ENCODE measurements at regions not wholly inside any gene's neighbourhood (a gene's known extent, or its start where the extent isn't known, plus 50 kb on each side); places are given as distances from the start of the nearest gene placed in this dataset.
"Not testable (repeated sequence)": the region's sequence is repeated elsewhere in the genome, so short reads cannot be mapped to it uniquely, and the experiment has no call there.

GRCh38 chr11:23764286-23764685 is 732.6 kb upstream of the LUZP2 start:
- DNase-seq (ENCODE audit: low spot score), result no peak

- no peak for DNase-seq (ENCODE audit: low spot score)
Observed at GRCh38 chr11:23765682-23766252, 731.1 kb upstream of the LUZP2 start.

GRCh38 chr11:23767576-23767975 is 729.3 kb upstream of the LUZP2 start:
- DNase-seq (ENCODE audit: low spot score), result no peak

- DNase-seq (ENCODE audit: low spot score), result no peak
Observed at GRCh38 chr11:23769214-23769613, 727.6 kb upstream of the LUZP2 start.

- no peak for DNase-seq (ENCODE audit: low spot score)
Observed at GRCh38 chr11:23772081-23772480, 724.8 kb upstream of the LUZP2 start.

GRCh38 chr11:23778971-23779370 is 717.9 kb upstream of the LUZP2 start:
- no peak for DNase-seq (ENCODE audit: low spot score)

GRCh38 chr11:23780231-23780630 is 716.6 kb upstream of the LUZP2 start:
- no peak for DNase-seq (ENCODE audit: low spot score)

- DNase-seq (ENCODE audit: low spot score), result no peak
Observed at GRCh38 chr11:23781803-23782560, 714.9 kb upstream of the LUZP2 start.

- DNase-seq (ENCODE audit: low spot score), result not testable (repeated sequence)
Observed at GRCh38 chr11:23786974-23787373, 709.9 kb upstream of the LUZP2 start.

- DNase-seq (ENCODE audit: low spot score), result no peak
Observed at GRCh38 chr11:23789200-23789853, 707.5 kb upstream of the LUZP2 start.

GRCh38 chr11:23789938-23790371 is 706.9 kb upstream of the LUZP2 start:
- no peak for DNase-seq (ENCODE audit: low spot score)

GRCh38 chr11:23797624-23798419 is 699.0 kb upstream of the LUZP2 start:
- DNase-seq (ENCODE audit: low spot score), result no peak

GRCh38 chr11:23834306-23834705 is 662.5 kb upstream of the LUZP2 start:
- not testable (repeated sequence) for DNase-seq (ENCODE audit: low spot score)

- DNase-seq (ENCODE audit: low spot score), result no peak
Observed at GRCh38 chr11:23836981-23837380, 659.9 kb upstream of the LUZP2 start.

- no peak for DNase-seq (ENCODE audit: low spot score)
Observed at GRCh38 chr11:23840872-23841271, 656.0 kb upstream of the LUZP2 start.

- DNase-seq (ENCODE audit: low spot score), result no peak
Observed at GRCh38 chr11:23846902-23847422, 649.9 kb upstream of the LUZP2 start.

- DNase-seq (ENCODE audit: low spot score), result no peak
Observed at GRCh38 chr11:23851216-23851615, 645.6 kb upstream of the LUZP2 start.

GRCh38 chr11:23856654-23857053 is 640.2 kb upstream of the LUZP2 start:
- DNase-seq (ENCODE audit: low spot score), result no peak

GRCh38 chr11:23859087-23859486 is 637.8 kb upstream of the LUZP2 start:
- no peak for DNase-seq (ENCODE audit: low spot score)

- DNase-seq (ENCODE audit: low spot score), result no peak
Observed at GRCh38 chr11:23861615-23862014, 635.2 kb upstream of the LUZP2 start.

- DNase-seq (ENCODE audit: low spot score), result no peak
Observed at GRCh38 chr11:23865341-23865975, 631.4 kb upstream of the LUZP2 start.

- DNase-seq (ENCODE audit: low spot score), result no peak
Observed at GRCh38 chr11:23866641-23867040, 630.2 kb upstream of the LUZP2 start.

All from hematopoietic multipotent progenitor cell treated with erythropoietin and hydrocortisone succinate and interleukin-3 and kit ligand, for 15 days (in vitro differentiated cells).